NCI-H774 (cell line): ENCODE measurements at regions not wholly inside any gene's neighbourhood (a gene's known extent, or its start where the extent isn't known, plus 50 kb on each side); places are given as distances from the start of the nearest gene placed in this dataset.

Experiments
- DNase-seq: peaks from one replicate; lab custom pipeline; 2025; lab: John Stamatoyannopoulos, UW

DNA sequence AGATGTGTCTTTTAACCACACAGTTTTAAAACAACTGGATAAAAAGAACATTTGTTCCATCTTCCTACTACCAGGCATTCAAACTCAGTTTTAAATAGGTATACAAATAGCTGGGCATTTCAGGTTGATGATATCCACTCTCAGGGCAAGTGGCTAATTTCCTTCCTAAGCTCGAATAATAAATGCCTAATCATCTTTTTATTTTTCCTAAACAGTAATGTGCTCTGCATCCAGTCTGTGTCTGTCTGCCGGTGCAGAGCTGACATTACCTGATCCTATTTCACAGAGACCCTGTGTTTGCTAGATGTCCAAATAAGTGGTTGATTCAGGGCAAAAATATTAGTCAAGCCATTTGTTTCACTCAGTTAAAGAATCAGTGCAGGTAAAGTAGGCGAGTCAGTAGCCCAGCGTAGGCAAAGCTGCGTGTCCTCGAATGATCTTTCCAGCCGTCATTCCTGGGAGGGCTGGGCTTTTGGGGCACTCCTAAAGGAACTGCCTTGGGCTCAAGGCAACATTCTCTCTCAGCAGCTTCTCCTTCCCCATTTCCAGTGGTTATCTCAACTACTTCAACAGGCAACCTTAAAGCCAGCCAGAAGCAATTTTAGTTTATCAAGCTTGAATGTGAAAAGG, 74.2 kb upstream of the BMP2 start:
- peak; percentile 2 for DNase-seq

DNA sequence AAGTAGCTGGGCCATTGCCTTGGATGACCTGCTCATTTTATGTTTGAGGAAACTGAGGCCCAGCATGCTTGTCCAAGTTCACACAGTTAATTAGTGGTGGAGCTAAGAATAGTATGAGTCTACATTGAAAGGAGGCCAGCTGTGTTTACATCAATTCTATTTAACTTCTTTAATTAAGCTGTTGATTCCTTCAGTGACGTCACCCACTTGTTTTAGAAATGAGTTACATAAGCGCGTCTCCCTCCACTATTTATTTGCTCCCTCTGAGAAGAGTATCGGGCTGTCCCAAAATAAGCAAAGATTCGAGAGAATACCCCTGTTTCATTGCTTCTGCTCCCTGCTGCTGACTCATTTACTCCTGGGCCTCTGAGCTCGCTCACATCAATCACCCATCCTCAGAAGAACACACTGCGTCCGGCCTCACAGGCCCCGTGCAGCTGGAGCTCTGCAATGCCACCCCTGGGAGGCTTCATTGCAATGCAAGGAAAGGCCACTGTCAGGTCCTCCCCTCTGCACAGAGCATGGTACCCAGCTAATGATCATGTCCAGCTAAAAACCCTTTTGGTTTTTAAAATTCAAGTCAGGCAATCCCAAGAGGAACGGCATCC, 74.8 kb upstream of the BMP2 start:
- DNase-seq, result peak; percentile 20

- no peak for DNase-seq
Observed at GRCh38 chr20:6691516-6691915, 76.0 kb upstream of the BMP2 start.

- no peak for DNase-seq
Observed at GRCh38 chr20:6689339-6689973, 78.0 kb upstream of the BMP2 start.

DNA sequence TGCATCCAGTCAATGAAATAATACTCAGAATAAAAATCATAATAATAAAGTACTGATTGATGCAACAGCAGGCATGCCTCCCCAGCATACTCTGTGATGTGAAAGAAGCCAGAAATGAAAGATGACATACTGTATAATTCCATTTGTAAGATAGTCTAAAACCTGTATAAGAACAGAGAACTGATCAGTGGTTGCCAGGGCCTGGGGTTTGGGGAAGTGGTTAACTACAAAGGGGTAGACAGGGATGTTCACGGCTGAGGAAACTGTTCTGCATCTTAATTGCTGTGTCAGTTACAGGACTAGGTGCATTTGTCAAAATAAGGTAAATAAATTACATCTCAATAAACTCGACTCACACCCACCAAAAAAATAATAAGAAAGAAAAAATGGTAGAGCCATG, 81.3 kb upstream of the BMP2 start:
- DNase-seq, result no peak

DNA sequence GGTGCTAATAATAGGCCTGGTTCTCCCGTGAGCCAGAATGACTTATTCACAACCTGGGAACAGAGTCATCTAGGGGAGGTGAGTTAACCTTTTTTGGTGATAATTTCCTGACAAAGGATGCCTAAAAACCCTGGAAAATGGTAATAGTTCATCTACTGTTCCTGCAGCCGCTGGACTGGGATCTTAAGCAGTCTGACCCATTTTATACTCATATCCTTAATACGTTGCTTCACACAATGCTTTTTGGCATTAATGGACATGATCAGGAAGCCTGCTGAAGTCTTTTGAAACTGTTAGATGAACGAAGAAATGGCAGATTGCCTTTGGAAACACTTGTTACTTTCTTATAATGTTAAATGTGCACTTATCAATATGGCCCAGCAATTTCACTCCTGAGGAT, 81.9 kb upstream of the BMP2 start:
- no peak for DNase-seq

- no peak for DNase-seq
Observed at GRCh38 chr20:6685181-6685582, 82.3 kb upstream of the BMP2 start.

- no peak for DNase-seq
Observed at GRCh38 chr20:6683021-6683977, 84.2 kb upstream of the BMP2 start.

DNA sequence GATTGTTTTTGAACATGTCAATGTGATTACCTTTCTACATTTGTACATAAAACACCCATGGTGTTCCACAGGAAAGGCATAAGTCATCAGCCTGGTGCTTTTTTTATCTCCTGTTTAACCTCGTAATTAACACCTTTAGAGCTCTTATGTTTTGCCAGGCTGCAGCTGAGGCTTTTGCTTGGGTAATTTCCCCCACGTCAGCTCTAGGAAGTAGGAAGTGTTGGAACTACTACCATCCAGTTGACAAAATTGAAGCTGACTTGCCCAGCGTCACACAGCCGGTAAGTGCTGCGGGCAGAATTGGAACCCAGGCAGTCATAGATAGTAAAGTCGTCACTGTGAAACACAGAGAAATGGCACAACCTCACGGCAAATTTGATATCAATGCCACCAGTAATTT, 86.6 kb upstream of the BMP2 start:
- no peak for DNase-seq

- DNase-seq, result no peak
Observed at GRCh38 chr20:6680441-6680840, 87.0 kb upstream of the BMP2 start.

DNA sequence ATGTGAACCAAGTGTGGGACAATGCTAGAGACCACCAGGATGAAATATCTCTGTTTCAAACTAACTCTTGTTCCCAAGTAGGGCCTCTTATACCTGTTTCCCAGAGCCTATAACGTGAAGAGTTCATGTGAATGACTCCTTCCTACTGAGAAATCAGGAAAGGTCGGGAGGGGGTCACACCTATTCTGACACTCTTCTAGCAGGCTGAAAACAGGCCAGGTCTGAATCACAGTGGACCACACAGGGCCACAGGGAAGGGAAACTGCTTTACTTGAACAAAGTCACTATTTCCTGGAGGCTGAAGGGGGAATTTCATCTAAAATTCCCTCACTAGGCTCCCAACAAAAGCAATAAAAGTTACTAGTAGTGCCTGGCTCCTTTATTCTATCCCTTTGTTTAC, 88.4 kb upstream of the BMP2 start:
- no peak for DNase-seq

GRCh38 chr20:6678101-6678500, 89.4 kb upstream of the BMP2 start:
- no peak for DNase-seq

- no peak for DNase-seq
Observed at GRCh38 chr20:6674831-6675230, 92.7 kb upstream of the BMP2 start.

DNA sequence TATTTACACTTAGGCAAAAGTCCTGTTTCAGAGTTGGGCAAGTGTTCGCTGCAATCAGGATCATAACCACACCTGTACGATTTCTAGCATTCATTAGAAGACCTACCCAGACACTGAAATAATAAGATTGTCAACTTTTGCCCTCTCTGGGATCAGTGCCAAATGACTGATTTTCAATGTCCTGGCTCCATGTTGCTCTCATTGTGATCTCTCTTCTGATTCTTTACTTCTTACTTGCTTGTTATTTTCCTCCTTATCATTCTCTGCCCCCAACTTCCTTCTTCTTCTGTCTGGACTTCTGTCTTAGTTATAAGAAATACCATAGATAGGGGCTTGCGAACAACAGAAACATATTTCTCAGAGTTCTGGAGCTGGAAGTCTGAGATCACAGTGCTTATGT, 94.4 kb upstream of the BMP2 start:
- no peak for DNase-seq

DNA sequence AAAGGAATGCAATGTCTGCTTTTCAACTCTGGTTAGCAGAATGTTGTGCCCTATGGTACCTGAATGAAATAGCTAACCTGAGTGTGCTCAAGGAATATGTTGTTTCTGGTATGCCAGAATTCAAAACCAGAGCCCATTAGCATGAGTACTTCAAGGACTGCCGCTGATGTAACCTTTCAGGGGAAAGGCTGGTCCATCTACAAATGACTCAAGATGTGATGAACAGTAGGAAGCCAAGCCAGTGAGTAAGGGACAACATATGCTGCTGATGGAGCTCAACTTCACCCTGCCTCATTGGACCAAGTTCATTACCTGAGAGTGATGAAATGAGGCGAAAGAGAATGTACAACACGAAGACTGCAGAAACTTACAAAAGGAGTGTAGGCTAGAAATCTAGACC, 95.7 kb upstream of the BMP2 start:
- no peak for DNase-seq

DNA sequence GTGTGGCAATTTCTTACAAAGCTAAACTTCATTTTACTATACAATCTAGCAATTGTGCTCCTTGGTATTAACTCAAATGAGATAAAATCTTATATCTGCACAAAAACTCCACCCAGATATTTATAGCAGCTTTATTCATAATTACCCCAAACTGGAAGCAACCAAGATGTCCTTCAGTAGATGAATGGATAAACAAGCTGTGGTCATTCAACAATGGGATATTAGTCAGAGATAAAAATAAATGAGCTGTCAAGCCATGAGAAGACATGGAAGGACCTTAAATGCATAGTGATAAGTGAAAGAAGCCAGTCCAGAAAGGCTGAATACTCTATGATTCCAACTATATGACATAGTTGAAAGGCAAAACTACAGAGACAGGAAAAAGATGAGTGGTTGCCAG, 98.9 kb upstream of the BMP2 start:
- DNase-seq, result no peak

DNA sequence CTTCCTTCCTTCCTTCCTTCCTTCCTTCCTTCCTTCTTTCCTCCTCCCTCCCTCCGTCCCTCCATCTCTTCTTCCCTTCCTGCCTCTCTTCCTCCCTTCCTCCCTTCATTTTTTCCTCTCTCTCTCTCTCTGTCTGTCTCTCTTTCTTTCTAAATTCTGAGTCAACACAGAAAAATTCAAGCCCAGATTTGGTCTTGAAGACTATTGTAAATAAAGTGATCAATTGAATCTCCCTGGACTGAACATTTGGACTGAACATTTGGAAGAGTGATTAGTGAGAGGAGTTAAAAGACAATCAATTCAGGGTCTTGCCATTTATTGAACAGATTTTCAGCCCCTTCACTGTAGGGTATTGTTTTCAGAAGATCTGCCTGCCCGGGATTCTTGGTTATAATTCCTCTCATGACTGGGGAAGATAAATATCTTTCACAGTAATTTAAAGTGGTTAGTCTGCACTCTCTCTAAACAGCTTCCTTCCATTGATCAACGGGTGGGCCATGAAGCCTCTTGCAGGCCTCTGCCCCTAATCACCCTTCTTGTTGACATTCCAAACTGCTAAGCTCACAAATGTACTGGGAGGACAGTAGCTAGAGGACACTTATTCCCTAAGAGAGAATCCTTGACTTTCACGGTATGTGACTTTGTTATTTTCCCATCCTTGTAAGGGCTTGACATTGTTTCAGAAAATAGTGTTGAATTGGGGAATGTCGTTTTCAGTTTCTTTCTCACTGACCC, 101.7 kb upstream of the BMP2 start:
- no peak for DNase-seq

DNA sequence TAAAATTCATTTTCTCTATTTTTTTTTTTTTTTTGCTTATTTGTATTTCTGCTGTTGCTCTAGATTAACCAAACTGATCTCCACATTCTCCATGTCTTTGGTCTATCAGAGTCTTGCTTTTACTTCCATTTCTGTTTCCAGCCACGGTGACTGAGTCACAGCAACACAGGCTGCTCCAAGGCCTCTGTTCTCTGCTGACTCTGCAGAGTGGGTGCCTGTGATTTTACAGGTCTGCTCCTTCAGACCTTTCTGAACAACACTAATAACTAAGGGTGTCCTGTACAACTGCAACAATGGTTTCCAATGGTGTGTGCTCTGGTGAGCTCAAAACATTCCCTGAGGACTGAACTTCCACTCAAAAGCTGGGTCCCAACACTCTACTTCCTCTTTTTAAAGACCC, 102.3 kb upstream of the BMP2 start:
- DNase-seq, result no peak

- no peak for DNase-seq
Observed at GRCh38 chr20:6664574-6664973, 102.9 kb upstream of the BMP2 start.

GRCh38 chr20:6663751-6664388, 103.6 kb upstream of the BMP2 start:
- DNase-seq, result no peak

GRCh38 chr20:6663104-6663503, 104.4 kb upstream of the BMP2 start:
- no peak for DNase-seq

DNA sequence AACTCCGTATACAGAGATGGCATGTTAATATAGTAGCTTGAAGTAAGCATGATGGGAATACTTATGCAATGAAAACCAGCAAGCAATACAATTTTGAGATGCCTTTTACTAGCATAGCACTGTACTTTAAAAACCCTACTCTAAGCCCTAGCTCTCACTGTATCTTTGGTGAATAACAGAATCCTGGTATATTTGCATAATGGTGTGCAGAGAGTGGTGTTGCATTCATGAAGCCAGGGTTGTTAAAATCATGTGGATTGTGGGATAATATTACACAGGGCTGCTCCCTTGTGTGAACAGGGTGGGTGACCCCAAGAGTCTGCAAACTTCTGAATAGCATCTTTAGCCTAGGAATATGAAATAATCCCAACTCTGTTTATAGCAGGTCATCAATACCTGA, 105.2 kb upstream of the BMP2 start:
- no peak for DNase-seq
